ENCODE measurements at regions not wholly inside any gene's neighbourhood (a gene's known extent, or its start where the extent isn't known, plus 50 kb on each side); places are given as distances from the start of the nearest gene placed in this dataset.

DNA sequence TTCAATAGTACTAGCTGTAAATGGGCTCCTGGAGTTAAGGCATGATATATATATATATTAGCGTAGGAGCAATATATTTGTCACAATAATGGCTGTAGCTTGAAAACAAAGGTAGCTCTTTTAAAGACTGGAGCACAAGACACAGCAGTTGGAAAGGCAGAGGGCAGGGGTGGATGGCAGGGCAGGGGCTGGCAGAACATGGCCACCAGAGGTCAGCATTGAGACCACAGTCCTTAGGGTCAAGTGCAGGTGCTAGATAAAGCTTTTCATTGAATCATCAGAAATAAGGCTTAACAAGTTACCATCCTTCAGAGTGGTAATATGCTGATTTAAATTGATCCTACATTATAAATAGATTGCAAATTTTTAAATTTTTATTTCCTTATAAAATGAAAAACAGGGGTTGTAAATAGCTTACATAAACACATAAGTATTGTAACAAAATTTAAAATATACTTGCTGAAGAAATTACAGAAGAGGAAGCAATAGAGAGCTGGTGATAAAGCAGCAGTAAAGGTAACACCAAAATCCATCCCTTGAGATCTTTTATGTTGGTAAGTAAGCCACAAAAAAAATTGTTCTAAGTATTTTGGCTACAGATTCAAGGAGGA, 161.2 kb upstream of the PIEZO2 start:
- TF ChIP-seq, protein P1, sequence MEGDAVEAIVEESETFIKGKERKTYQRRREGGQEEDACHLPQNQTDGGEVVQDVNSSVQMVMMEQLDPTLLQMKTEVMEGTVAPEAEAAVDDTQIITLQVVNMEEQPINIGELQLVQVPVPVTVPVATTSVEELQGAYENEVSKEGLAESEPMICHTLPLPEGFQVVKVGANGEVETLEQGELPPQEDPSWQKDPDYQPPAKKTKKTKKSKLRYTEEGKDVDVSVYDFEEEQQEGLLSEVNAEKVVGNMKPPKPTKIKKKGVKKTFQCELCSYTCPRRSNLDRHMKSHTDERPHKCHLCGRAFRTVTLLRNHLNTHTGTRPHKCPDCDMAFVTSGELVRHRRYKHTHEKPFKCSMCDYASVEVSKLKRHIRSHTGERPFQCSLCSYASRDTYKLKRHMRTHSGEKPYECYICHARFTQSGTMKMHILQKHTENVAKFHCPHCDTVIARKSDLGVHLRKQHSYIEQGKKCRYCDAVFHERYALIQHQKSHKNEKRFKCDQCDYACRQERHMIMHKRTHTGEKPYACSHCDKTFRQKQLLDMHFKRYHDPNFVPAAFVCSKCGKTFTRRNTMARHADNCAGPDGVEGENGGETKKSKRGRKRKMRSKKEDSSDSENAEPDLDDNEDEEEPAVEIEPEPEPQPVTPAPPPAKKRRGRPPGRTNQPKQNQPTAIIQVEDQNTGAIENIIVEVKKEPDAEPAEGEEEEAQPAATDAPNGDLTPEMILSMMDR (IDR thresholded peaks at IDR 0.05) = peak; percentile 58 to 83 (median 73)
- TF ChIP-seq POLR2A (IDR thresholded peaks at IDR 0.05) = no peak

Measured in right lobe of liver (tissue), 4 donors.